Endodermal cell (in vitro differentiated cells): ENCODE measurements at regions not wholly inside any gene's neighbourhood (a gene's known extent, or its start where the extent isn't known, plus 50 kb on each side); places are given as distances from the start of the nearest gene placed in this dataset.

Experiments
- DNase-seq: peaks from one replicate; pipeline ENCODE4 v3.0.0-alpha.2; 2017
- H3K27ac ChIP-seq: 2 replicates; pipeline ENCODE4 v1.5.1; 2013; ENCODE audit warnings: mild to moderate bottlenecking, low read depth, low read length, moderate library complexity
- H3K27me3 ChIP-seq: 2 replicates; pipeline ENCODE4 v1.6.1; 2013; ENCODE audit warnings: mild to moderate bottlenecking, low read length, moderate library complexity; ENCODE audit not compliant: insufficient read depth, control insufficient read depth, poor library complexity, severe bottlenecking
- H3K36me3 ChIP-seq: 2 replicates; pipeline ENCODE4 v1.7.0; 2013; ENCODE audit warnings: mild to moderate bottlenecking, low read length, moderate library complexity; ENCODE audit not compliant: control insufficient read depth, insufficient read depth
- H3K4me1 ChIP-seq: one replicate; pipeline ENCODE4 v1.7.0; 2013; ENCODE audit warnings: low read length; ENCODE audit not compliant: control insufficient read depth, insufficient read depth
- H3K4me3 ChIP-seq: 2 replicates; pipeline ENCODE4 v1.5.1; 2013; ENCODE audit warnings: mild to moderate bottlenecking, low read length, moderate library complexity
- H3K9ac ChIP-seq: 2 replicates; pipeline ENCODE4 v1.6.1; 2013; ENCODE audit warnings: mild to moderate bottlenecking, low read length, moderate library complexity; ENCODE audit not compliant: poor library complexity, severe bottlenecking; ENCODE audit errors: extremely low read depth
- H3K9me3 ChIP-seq: 2 replicates; pipeline ENCODE4 v1.6.1; 2013; ENCODE audit warnings: mild to moderate bottlenecking, low read length, moderate library complexity; ENCODE audit not compliant: control insufficient read depth
- H3K27ac Mint-ChIP-seq: 2 replicates; pipeline ENCODE4 v1.8.0; 2020; ENCODE audit warnings: mixed read lengths
- H3K27me3 Mint-ChIP-seq: 2 replicates; pipeline ENCODE4 v1.8.0; 2021; ENCODE audit warnings: mild to moderate bottlenecking, mixed read lengths; ENCODE audit not compliant: insufficient read depth
- H3K36me3 Mint-ChIP-seq: 2 replicates; pipeline ENCODE4 v1.8.0; 2020; ENCODE audit warnings: low read depth, mixed read lengths
- H3K4me1 Mint-ChIP-seq: 2 replicates; pipeline ENCODE4 v1.8.0; 2020; ENCODE audit warnings: mixed read lengths
- H3K4me3 Mint-ChIP-seq: 2 replicates; pipeline ENCODE4 v1.8.0; 2020; ENCODE audit warnings: mild to moderate bottlenecking, moderate library complexity, mixed read lengths
- H3K9me3 Mint-ChIP-seq: 2 replicates; pipeline ENCODE4 v1.8.0; 2020; ENCODE audit warnings: mild to moderate bottlenecking, mixed read lengths
- CTCF ChIP-seq: fragments of 200-600 bp; sonication (generic); conservative IDR thresholded peaks from 2 replicates; pipeline ENCODE4 v1.5.0; 2021; ENCODE audit warnings: antibody characterized with exemption, mild to moderate bottlenecking
- WGBS, 2 experiments: methylation state at CpG; one replicate each; pipeline versions ENCODE4 v1.1.5 to v1.1.7; 2013; ENCODE audit warnings: missing lambda C conversion rate in 2 of 2, mixed read lengths in 1 of 2; ENCODE audit not compliant: insufficient coverage in 1 of 2, insufficient read length in 1 of 2; 5-methylcytosine and 5-hydroxymethylcytosine counted together

GRCh38 chr2:57475391-57475790 is 571.2 kb upstream of the VRK2 start:
- H3K4me1 ChIP-seq, result no peaks in the 10 kb centered on the region
- Mint-ChIP-seq H3K27me3 (no peaks in the 10 kb centered on the region), H3K27ac (no peak overlapping the region), H3K36me3 (no peaks in the 10 kb centered on the region), H3K4me1 (no peaks in the 10 kb centered on the region), H3K4me3 (no peak overlapping the region), H3K9me3 (no peaks in the 10 kb centered on the region)
- H3K4me3 ChIP-seq, result no peak overlapping the region
- H3K27me3 ChIP-seq, result no peaks in the 10 kb centered on the region
- H3K9ac ChIP-seq, result no peak overlapping the region
- DNase-seq, result no peak
- H3K36me3 ChIP-seq, result no peaks in the 10 kb centered on the region
- no peaks in the 10 kb centered on the region for H3K9me3 ChIP-seq
- no peak for TF ChIP-seq CTCF
- H3K27ac ChIP-seq, result no peak overlapping the region
- 87 to 92% methylated on average over 2 to 3 of the region's 3 CpGs for WGBS, 2 experiments

GRCh38 chr2:57479981-57480380 is 566.6 kb upstream of the VRK2 start:
- Histone ChIP-seq H3K9ac (no peak overlapping the region), H3K4me3 (no peak overlapping the region), H3K27ac (no peak overlapping the region), H3K27me3 (no peaks in the 10 kb centered on the region), H3K36me3 (no peaks in the 10 kb centered on the region), H3K9me3 (no peaks in the 10 kb centered on the region), H3K4me1 (no peaks in the 10 kb centered on the region)
- H3K4me1 Mint-ChIP-seq, result no peaks in the 10 kb centered on the region
- H3K4me3 Mint-ChIP-seq, result no peak overlapping the region
- TF ChIP-seq CTCF, result no peak
- no peaks in the 10 kb centered on the region for H3K9me3 Mint-ChIP-seq
- no peaks in the 10 kb centered on the region for H3K36me3 Mint-ChIP-seq
- DNase-seq, result no peak
- WGBS, 2 experiments, result 78% methylated on average over 1 of the region's 1 CpG; no CpG with 5 or more reads in 1 of the 2 experiments
- H3K27me3 Mint-ChIP-seq, result no peaks in the 10 kb centered on the region
- H3K27ac Mint-ChIP-seq, result no peak overlapping the region

- H3K27me3 Mint-ChIP-seq, result no peaks in the 10 kb centered on the region
- no peak overlapping the region for H3K27ac Mint-ChIP-seq
- TF ChIP-seq CTCF, result no peak
- Histone ChIP-seq H3K36me3 (no peaks in the 10 kb centered on the region), H3K9me3 (no peaks in the 10 kb centered on the region), H3K4me3 (no peak overlapping the region), H3K27me3 (no peaks in the 10 kb centered on the region), H3K9ac (no peak overlapping the region), H3K27ac (no peak overlapping the region), H3K4me1 (no peaks in the 10 kb centered on the region)
- peaks cover 3% of the 10 kb centered on the region for H3K4me1 Mint-ChIP-seq
- DNase-seq, result no peak
- no peaks in the 10 kb centered on the region for H3K9me3 Mint-ChIP-seq
- H3K4me3 Mint-ChIP-seq, result no peak overlapping the region
- no peaks in the 10 kb centered on the region for H3K36me3 Mint-ChIP-seq
These were observed 558.5 kb upstream of the VRK2 start for GRCh38 chr2:57488061-57488460.
